Left lung (tissue), 4 donors: ENCODE measurements at regions not wholly inside any gene's neighbourhood (a gene's known extent, or its start where the extent isn't known, plus 50 kb on each side); places are given as distances from the start of the nearest gene placed in this dataset.
"Not testable (repeated sequence)": the region's sequence is repeated elsewhere in the genome, so short reads cannot be mapped to it uniquely, and the experiment has no call there.

Source experiments
- ATAC-seq: fragments of 200-7000 bp; cut with Tn5 transposase; one replicate; pipeline ENCODE4 v1.9.1; 2020; ENCODE audit warnings: moderate library complexity
- DNase-seq, 4 donors: peaks; one replicate each; pipeline ENCODE4 v3.0.0-alpha.2; 2013 to 2020
- H3K27ac ChIP-seq, 2 donors: fragments of 200-600 bp; sonication (generic) in 1 of 2; one replicate each; pipeline versions ENCODE4 v1.5.0 to v1.8.0; 2020 to 2021
- H3K27me3 ChIP-seq, 2 donors: fragments of 200-600 bp; sonication (generic) in 1 of 2; one replicate each; pipeline versions ENCODE4 v1.5.0 to v1.8.0; 2020 to 2021
- H3K36me3 ChIP-seq, 2 donors: fragments of 200-600 bp; sonication (generic) in 1 of 2; one replicate each; pipeline versions ENCODE4 v1.5.0 to v1.8.0; 2020 to 2021
- H3K4me1 ChIP-seq, 2 donors: fragments of 200-600 bp; one replicate each; pipeline ENCODE4 v1.8.0; 2021
- H3K4me3 ChIP-seq, 2 donors: fragments of 200-600 bp; sonication (generic) in 1 of 2; one replicate each; pipeline versions ENCODE4 v1.5.0 to v1.8.0; 2020 to 2021; ENCODE audit warnings: mild to moderate bottlenecking in 1 of 2
- H3K9me3 ChIP-seq, 2 donors: fragments of 200-600 bp; sonication (generic) in 1 of 2; one replicate each; pipeline versions ENCODE4 v1.5.0 to v1.8.0; 2020 to 2021
- intact Hi-C, 2 donors: fragments of 100-400 bp; cut with DNase I; formaldehyde crosslinking; loops; one replicate each; pipeline versions ENCODE4 v1.11.2 to v1.14.2; 2022
- TF ChIP-seq, protein P1 (sequence below), 2 donors: fragments of 200-600 bp; sonication (generic) in 1 of 2; IDR thresholded peaks; one replicate each; pipeline versions ENCODE4 v1.5.0 to v1.8.0; 2021; ENCODE audit warnings: antibody characterized with exemption in 2 of 2
- donor health status: DM: no; HTN: yes; CAD: no.
- donor health status: DM: no; HTN: no; CAD: no.

DNA sequence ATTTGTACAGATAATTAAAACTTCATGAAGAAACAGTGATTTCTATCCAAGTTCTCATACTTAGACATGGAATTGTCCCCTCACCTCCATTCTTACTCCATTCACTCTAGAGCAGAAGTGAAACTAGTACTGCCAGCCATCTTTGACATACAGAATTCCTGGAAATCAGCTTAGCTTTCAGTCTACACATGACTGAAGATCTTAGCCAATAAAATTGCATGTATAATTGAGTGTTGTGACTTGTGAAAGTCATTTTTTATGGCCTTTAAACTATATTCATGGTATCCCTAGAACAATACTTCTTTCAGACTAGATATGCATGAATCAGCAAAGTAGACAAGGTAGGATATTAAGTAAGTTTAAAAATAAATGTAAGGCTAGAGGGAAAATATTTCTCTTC, 705.2 kb upstream of the ZNF608 start:
- Histone ChIP-seq H3K9me3 (peaks cover 0 to 3% of the 10 kb centered on the region in 2 donors), H3K4me1 (no peaks in the 10 kb centered on the region), H3K36me3 (no peaks in the 10 kb centered on the region), H3K4me3 (no peak overlapping the region), H3K27ac (no peak overlapping the region), H3K27me3 (no peaks in the 10 kb centered on the region)
- intact Hi-C loops: no loop called here
- ATAC-seq (no peak), DNase-seq (no peak)
- TF ChIP-seq, protein P1, sequence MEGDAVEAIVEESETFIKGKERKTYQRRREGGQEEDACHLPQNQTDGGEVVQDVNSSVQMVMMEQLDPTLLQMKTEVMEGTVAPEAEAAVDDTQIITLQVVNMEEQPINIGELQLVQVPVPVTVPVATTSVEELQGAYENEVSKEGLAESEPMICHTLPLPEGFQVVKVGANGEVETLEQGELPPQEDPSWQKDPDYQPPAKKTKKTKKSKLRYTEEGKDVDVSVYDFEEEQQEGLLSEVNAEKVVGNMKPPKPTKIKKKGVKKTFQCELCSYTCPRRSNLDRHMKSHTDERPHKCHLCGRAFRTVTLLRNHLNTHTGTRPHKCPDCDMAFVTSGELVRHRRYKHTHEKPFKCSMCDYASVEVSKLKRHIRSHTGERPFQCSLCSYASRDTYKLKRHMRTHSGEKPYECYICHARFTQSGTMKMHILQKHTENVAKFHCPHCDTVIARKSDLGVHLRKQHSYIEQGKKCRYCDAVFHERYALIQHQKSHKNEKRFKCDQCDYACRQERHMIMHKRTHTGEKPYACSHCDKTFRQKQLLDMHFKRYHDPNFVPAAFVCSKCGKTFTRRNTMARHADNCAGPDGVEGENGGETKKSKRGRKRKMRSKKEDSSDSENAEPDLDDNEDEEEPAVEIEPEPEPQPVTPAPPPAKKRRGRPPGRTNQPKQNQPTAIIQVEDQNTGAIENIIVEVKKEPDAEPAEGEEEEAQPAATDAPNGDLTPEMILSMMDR (IDR thresholded peaks at IDR 0.05): no peak

GRCh38 chr5:125452991-125453390, 706.6 kb upstream of the ZNF608 start:
- intact Hi-C loops: no loop called here
- TF ChIP-seq, protein P1 (IDR thresholded peaks at IDR 0.05): no peak
- Histone ChIP-seq H3K4me1 (no peaks in the 10 kb centered on the region), H3K4me3 (no peak overlapping the region), H3K9me3 (peaks cover 0 to 8% of the 10 kb centered on the region in 2 donors), H3K27ac (no peak overlapping the region), H3K27me3 (no peaks in the 10 kb centered on the region), H3K36me3 (no peaks in the 10 kb centered on the region)
- DNase-seq: no peak
- ATAC-seq: no peak

GRCh38 chr5:125455041-125455440, 708.6 kb upstream of the ZNF608 start:
- TF ChIP-seq, protein P1 (IDR thresholded peaks at IDR 0.05): no peak
- Histone ChIP-seq H3K4me3 (no peak overlapping the region), H3K27ac (no peak overlapping the region), H3K27me3 (no peaks in the 10 kb centered on the region), H3K36me3 (no peaks in the 10 kb centered on the region), H3K4me1 (no peaks in the 10 kb centered on the region), H3K9me3 (peaks cover 0 to 12% of the 10 kb centered on the region in 2 donors)
- ATAC-seq (no peak), DNase-seq (no peak)
- intact Hi-C loops: no loop called here

DNA sequence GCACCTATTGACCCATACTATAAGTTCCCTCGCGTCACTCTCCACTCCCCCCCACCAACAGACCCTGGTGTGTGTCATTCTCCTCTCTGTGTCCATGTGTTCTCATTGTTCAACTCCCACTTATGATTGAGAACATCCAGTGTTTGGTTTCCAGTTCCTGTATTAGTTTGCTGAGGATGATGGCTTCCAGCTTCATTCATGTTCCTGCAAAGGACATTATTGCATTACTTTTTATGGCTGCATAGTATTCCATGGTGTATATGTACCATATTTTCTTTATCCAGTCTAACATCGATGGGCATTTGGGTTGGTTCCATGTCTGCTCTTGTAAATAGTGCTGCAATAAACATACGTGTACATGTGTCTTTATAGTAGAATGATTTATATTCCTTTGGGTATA, 709.6 kb upstream of the ZNF608 start:
- H3K27ac ChIP-seq, H3K4me1 ChIP-seq, intact Hi-C loops, ATAC-seq, DNase-seq, H3K27me3 ChIP-seq, H3K4me3 ChIP-seq, H3K36me3 ChIP-seq: not testable (repeated sequence)
- peaks cover 0 to 12% of the 10 kb centered on the region in 2 donors for H3K9me3 ChIP-seq

DNA sequence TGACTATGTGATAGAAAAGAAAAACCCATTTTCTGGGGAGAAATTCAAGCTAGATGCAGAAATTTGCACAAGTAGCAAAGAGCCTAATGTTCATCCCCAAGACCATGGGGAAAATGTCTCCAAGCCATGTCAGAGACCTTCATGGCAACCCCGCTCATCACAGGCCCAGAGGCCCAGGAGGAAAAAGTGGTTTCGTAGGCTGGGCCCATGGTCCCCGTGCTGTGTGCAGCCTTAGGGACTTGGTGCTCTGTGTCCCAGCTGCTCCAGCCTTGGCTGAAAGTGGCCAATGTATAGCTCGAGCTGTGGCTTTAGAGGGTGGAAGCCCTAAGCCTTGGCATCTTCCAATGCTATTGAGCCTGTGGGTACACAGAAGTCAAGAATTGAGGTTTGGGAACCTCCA, 711.2 kb upstream of the ZNF608 start:
- intact Hi-C loops: no loop called here
- Histone ChIP-seq H3K4me1 (no peaks in the 10 kb centered on the region), H3K27ac (no peak overlapping the region), H3K4me3 (no peak overlapping the region), H3K9me3 (peaks cover 0 to 10% of the 10 kb centered on the region in 2 donors), H3K27me3 (no peaks in the 10 kb centered on the region), H3K36me3 (no peaks in the 10 kb centered on the region)
- TF ChIP-seq, protein P1 (IDR thresholded peaks at IDR 0.05): no peak
- ATAC-seq (no peak), DNase-seq (no peak)

DNA sequence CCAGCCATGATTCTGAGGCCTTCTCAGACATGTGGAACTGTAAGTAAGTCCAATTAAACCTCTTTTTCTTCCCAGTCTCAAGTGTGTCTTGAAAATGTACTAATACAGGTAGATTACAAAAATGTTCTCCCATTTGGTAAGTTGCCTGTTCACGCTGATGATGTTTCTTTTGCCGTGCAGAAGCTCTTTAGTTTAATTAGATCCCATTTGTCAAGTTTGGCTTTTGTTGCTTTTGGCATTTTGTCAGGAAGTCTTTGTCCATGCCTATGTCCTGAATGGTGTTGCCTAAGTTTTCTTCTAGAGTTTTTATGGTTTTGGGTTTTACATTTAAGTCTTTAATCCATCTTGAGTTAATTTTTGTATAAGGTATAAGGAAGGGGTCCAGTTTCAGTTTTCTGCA, 712.5 kb upstream of the ZNF608 start:
- DNase-seq, H3K4me1 ChIP-seq, H3K36me3 ChIP-seq, H3K27me3 ChIP-seq, intact Hi-C loops, H3K9me3 ChIP-seq, H3K4me3 ChIP-seq, H3K27ac ChIP-seq, ATAC-seq: not testable (repeated sequence)
